ENCODE measurements at regions not wholly inside any gene's neighbourhood (a gene's known extent, or its start where the extent isn't known, plus 50 kb on each side); places are given as distances from the start of the nearest gene placed in this dataset.

DNA sequence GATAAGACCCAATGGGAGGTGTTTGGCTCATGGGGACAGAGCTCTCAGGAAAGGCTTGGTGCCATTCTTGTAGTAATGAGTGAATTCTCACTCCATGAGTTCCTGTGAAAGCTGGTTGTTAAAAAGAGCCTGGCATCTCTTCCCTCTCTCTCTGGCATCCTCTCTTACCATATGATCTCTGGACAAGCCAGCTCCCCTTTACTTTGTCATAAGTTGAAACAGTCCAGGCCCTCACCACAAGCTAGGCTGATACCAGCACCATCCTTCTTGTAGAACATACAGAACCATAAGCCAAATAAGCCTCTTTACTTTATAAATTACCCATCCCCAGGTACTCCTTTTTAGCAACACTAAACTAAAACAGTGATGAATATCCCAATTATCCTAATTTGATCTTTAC lies 166.9 kb upstream of the TMC3 start:
- Histone ChIP-seq H4K20me1 (ENCODE audit: insufficient read depth) (no peaks in the 10 kb centered on the region), H2AFZ (ENCODE audit: low read depth) (no peak overlapping the region), H3K9me2 (no peaks in the 10 kb centered on the region), H3K4me1 (ENCODE audit: control insufficient read depth in 1 of 2, insufficient read depth in 2 of 2, low read depth in 1 of 2, low read length in 1 of 2) (no peaks in the 10 kb centered on the region), H3K4me3 (ENCODE audit: low read depth in 2 of 2, low read length in 1 of 2) (no peak overlapping the region), H3K27ac (ENCODE audit: low read depth in 2 of 2, low read length in 1 of 2) (no peak overlapping the region), H3K27me3 (ENCODE audit: insufficient read depth) (no peaks in the 10 kb centered on the region), H3K4me2 (no peak overlapping the region), H3K9ac (no peak overlapping the region), H3K9me3 (0 out of 2 replicates have a peak, but pooled peaks cover 7% of the 10 kb centered on the region), H3F3A (replicated peaks; ENCODE audit: insufficient read depth) (peaks cover 4% of the 10 kb centered on the region), H3K36me3 (replicated peaks in 1 of 2; ENCODE audit: control insufficient read depth in 1 of 2, insufficient read depth in 2 of 2, low read length in 1 of 2) (no peaks in the 10 kb centered on the region), H3K79me2 (ENCODE audit: insufficient read depth) (no peaks in the 10 kb centered on the region)
- ChIA-PET CTCF (interaction anchor here (0.9 kb wide), 1 partner anchor 10 kb away, joined by 3 read pairs; no protein-coding TSS in a partner anchor), POLR2A (no interaction called here)
- TF ChIP-seq, protein P1, sequence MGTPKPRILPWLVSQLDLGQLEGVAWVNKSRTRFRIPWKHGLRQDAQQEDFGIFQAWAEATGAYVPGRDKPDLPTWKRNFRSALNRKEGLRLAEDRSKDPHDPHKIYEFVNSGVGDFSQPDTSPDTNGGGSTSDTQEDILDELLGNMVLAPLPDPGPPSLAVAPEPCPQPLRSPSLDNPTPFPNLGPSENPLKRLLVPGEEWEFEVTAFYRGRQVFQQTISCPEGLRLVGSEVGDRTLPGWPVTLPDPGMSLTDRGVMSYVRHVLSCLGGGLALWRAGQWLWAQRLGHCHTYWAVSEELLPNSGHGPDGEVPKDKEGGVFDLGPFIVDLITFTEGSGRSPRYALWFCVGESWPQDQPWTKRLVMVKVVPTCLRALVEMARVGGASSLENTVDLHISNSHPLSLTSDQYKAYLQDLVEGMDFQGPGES (IDR thresholded peaks at IDR 0.05; ENCODE audit: low read depth, low read length) = no peak
- no peak for TF ChIP-seq NRF1 (IDR thresholded peaks at IDR 0.05; ENCODE audit: low read depth, low read length)
- TF ChIP-seq, protein P2, sequence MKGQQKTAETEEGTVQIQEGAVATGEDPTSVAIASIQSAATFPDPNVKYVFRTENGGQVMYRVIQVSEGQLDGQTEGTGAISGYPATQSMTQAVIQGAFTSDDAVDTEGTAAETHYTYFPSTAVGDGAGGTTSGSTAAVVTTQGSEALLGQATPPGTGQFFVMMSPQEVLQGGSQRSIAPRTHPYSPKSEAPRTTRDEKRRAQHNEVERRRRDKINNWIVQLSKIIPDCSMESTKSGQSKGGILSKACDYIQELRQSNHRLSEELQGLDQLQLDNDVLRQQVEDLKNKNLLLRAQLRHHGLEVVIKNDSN (IDR thresholded peaks at IDR 0.05; ENCODE audit: borderline replicate concordance, low read depth) = no peak
- TF ChIP-seq, protein P3, sequence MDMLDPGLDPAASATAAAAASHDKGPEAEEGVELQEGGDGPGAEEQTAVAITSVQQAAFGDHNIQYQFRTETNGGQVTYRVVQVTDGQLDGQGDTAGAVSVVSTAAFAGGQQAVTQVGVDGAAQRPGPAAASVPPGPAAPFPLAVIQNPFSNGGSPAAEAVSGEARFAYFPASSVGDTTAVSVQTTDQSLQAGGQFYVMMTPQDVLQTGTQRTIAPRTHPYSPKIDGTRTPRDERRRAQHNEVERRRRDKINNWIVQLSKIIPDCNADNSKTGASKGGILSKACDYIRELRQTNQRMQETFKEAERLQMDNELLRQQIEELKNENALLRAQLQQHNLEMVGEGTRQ (IDR thresholded peaks at IDR 0.05; ENCODE audit: borderline replicate concordance, low read depth, low read length) = no peak
- TF ChIP-seq RXRA (IDR thresholded peaks at IDR 0.05; ENCODE audit: borderline replicate concordance, low read depth) = no peak
- no peak for TF ChIP-seq FOXM1 (IDR thresholded peaks at IDR 0.05; ENCODE audit: low read depth)
- TF ChIP-seq, protein P4, sequence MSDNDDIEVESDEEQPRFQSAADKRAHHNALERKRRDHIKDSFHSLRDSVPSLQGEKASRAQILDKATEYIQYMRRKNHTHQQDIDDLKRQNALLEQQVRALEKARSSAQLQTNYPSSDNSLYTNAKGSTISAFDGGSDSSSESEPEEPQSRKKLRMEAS (IDR thresholded peaks at IDR 0.05; ENCODE audit: low read depth) = no peak
- TF ChIP-seq POLR2AphosphoS5 (IDR thresholded peaks at IDR 0.05; ENCODE audit: low read depth, low read length) = no peak
- TF ChIP-seq RCOR1 (IDR thresholded peaks at IDR 0.05; ENCODE audit: low read length) = no peak
- TF ChIP-seq FOSL2 (IDR thresholded peaks at IDR 0.05; ENCODE audit: borderline replicate concordance, low read depth) = no peak
- TF ChIP-seq RFX5 (IDR thresholded peaks at IDR 0.05; ENCODE audit: low read length) = no peak
- TF ChIP-seq JUND (IDR thresholded peaks at IDR 0.05) = no peak
- DNase-seq = no peak

DNA sequence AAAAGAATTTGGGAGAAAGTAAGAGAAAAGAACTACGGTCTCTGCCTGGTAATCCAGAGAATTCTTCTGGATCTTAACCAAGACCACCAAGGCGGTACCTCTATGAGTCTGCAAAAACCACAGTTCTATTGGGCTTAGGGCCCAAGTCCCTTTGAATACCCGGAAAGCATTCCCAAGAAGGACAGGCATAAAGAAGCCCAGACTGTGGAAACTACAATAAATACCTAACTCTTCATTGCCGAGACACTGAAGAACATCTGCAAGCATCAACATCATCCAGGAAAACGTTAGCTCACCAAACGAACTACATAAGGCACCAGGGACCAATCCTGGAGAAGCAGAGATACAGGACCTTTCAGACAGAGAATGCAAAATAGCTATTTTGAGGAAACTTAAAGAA lies 162.3 kb upstream of the TMC3 start:
- POLR2A ChIA-PET = no interaction called here
- WGBS (ENCODE audit: low lambda C conversion rate) = 55% methylated on average over 6 of the region's 6 CpGs
- CTCF ChIA-PET = no interaction called here
- TF ChIP-seq, protein P2 (IDR thresholded peaks at IDR 0.05; ENCODE audit: borderline replicate concordance, low read depth) = no peak
- TF ChIP-seq RCOR1 (IDR thresholded peaks at IDR 0.05; ENCODE audit: low read length) (no peak), SMC3 (IDR thresholded peaks at IDR 0.05; ENCODE audit: low read depth, low read length) (no peak), FOXJ3 (CRISPR knock-in tag; IDR thresholded peaks at IDR 0.05) (no peak), TEAD4 (IDR thresholded peaks at IDR 0.05; ENCODE audit: borderline replicate concordance, insufficient read depth) (no peak), SIN3A (IDR thresholded peaks at IDR 0.05; ENCODE audit: borderline replicate concordance, low read depth, low read length) (no peak), RXRA (IDR thresholded peaks at IDR 0.05; ENCODE audit: borderline replicate concordance, low read depth) (no peak), MEF2A (IDR thresholded peaks at IDR 0.05; ENCODE audit: borderline replicate concordance, low read depth) (no peak), MXI1 (IDR thresholded peaks at IDR 0.05; ENCODE audit: low read depth, low read length) (no peak), RAD21 (IDR thresholded peaks at IDR 0.05; ENCODE audit: low read length) (no peak), GABPA (IDR thresholded peaks at IDR 0.05; ENCODE audit: low read depth) (no peak)
- TF ChIP-seq, protein P5, sequence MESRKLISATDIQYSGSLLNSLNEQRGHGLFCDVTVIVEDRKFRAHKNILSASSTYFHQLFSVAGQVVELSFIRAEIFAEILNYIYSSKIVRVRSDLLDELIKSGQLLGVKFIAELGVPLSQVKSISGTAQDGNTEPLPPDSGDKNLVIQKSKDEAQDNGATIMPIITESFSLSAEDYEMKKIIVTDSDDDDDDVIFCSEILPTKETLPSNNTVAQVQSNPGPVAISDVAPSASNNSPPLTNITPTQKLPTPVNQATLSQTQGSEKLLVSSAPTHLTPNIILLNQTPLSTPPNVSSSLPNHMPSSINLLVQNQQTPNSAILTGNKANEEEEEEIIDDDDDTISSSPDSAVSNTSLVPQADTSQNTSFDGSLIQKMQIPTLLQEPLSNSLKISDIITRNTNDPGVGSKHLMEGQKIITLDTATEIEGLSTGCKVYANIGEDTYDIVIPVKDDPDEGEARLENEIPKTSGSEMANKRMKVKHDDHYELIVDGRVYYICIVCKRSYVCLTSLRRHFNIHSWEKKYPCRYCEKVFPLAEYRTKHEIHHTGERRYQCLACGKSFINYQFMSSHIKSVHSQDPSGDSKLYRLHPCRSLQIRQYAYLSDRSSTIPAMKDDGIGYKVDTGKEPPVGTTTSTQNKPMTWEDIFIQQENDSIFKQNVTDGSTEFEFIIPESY (IDR thresholded peaks at IDR 0.05; ENCODE audit: borderline replicate concordance, low read depth) = no peak
- TF ChIP-seq, protein P3 (IDR thresholded peaks at IDR 0.05; ENCODE audit: borderline replicate concordance, low read depth, low read length) = no peak
- TF ChIP-seq, protein P4 (IDR thresholded peaks at IDR 0.05; ENCODE audit: low read depth) = no peak

More for the DNA sequence above, 162.3 kb upstream of the TMC3 start:
- no peak overlapping the region for H3K27ac ChIP-seq (ENCODE audit: low read depth in 2 of 2, low read length in 1 of 2)
- H2AFZ ChIP-seq (ENCODE audit: low read depth) = no peak overlapping the region
- H3K79me2 ChIP-seq (ENCODE audit: insufficient read depth) = no peaks in the 10 kb centered on the region
- no peaks in the 10 kb centered on the region for H3K27me3 ChIP-seq (ENCODE audit: insufficient read depth)
- no peak for DNase-seq
- H3K4me3 ChIP-seq (ENCODE audit: low read depth in 2 of 2, low read length in 1 of 2) = no peak overlapping the region
- no peaks in the 10 kb centered on the region for H3K36me3 ChIP-seq (replicated peaks in 1 of 2; ENCODE audit: control insufficient read depth in 1 of 2, insufficient read depth in 2 of 2, low read length in 1 of 2)
- H3K4me1 ChIP-seq (ENCODE audit: control insufficient read depth in 1 of 2, insufficient read depth in 2 of 2, low read depth in 1 of 2, low read length in 1 of 2) = peaks cover 2 to 5% of the 10 kb centered on the region in 2 experiments; a peak in 2 of 4 replicates
- no peaks in the 10 kb centered on the region for H3K9me2 ChIP-seq
- no peaks in the 10 kb centered on the region for H4K20me1 ChIP-seq (ENCODE audit: insufficient read depth)
- H3K4me2 ChIP-seq = no peak overlapping the region
- H3K9me3 ChIP-seq = 0 out of 2 replicates have a peak, but pooled peaks cover 2% of the 10 kb centered on the region
- no peaks in the 10 kb centered on the region for H3F3A ChIP-seq (replicated peaks; ENCODE audit: insufficient read depth)
- H3K9ac ChIP-seq = no peak overlapping the region
